ENCODE measurements at regions not wholly inside any gene's neighbourhood (a gene's known extent, or its start where the extent isn't known, plus 50 kb on each side); places are given as distances from the start of the nearest gene placed in this dataset.

DNA sequence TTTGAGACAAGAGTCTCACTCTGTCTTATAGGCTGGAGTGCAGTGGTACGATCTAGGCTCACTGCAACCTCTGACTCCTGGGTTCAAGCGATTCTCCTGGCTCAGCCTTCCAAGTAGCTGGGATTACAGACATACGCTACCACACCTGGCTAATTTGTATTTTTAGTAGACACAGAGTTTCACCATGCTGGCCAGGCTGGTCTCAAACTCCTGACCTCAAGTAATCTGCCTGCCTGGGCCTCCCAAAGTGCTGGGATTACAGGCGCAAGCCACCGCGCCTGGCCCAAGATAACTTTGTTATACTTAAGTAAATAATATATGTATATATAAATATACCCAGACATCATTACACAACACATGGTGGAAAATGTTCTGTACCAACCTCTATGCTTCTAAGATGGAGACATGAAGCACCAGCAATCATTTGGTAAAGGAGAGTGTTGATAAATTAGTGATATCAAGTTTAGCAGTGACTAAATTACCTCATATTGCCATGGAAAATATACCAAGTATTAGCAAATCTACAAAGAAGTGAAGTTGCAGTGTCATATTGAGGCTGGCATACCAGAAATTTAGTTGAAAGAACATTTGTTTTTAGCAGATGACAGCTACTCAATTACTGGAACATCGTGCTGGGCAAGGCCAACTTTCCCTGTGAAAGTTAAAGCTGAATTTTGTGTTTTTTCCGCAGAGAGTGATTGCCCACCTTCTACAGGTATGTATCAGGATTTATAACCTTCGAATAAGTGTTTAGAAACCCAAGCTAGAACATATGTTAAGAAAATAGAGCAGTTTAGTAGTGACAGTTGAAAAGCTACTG, 177.7 kb downstream of the MYCN start:
- TF ChIP-seq, protein P1, sequence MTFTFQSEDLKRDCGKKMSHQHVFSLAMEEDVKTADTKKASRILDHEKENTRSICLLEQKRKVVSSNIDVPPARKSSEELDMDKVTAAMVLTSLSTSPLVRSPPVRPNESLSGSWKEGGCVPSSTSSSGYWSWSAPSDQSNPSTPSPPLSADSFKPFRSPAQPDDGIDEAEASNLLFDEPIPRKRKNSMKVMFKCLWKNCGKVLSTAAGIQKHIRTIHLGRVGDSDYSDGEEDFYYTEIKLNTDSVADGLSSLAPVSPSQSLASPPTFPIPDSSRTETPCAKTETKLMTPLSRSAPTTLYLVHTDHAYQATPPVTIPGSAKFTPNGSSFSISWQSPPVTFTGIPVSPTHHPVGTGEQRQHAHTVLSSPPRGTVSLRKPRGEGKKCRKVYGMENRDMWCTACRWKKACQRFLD (tag by site-specific recombination; IDR thresholded peaks at IDR 0.05): no peak
- TF ChIP-seq ZNF670 (tag by site-specific recombination; IDR thresholded peaks at IDR 0.05; ENCODE audit: low read depth) (no peak), ZNF341 (tag by site-specific recombination; IDR thresholded peaks at IDR 0.05; ENCODE audit: low read depth) (no peak), REPIN1 (tag by site-specific recombination; IDR thresholded peaks at IDR 0.05; ENCODE audit: low read depth) (no peak), ZNF24 (tag by site-specific recombination; IDR thresholded peaks at IDR 0.05) (no peak), ZNF174 (tag by site-specific recombination; IDR thresholded peaks at IDR 0.05) (no peak)
- TF ChIP-seq, protein P2, sequence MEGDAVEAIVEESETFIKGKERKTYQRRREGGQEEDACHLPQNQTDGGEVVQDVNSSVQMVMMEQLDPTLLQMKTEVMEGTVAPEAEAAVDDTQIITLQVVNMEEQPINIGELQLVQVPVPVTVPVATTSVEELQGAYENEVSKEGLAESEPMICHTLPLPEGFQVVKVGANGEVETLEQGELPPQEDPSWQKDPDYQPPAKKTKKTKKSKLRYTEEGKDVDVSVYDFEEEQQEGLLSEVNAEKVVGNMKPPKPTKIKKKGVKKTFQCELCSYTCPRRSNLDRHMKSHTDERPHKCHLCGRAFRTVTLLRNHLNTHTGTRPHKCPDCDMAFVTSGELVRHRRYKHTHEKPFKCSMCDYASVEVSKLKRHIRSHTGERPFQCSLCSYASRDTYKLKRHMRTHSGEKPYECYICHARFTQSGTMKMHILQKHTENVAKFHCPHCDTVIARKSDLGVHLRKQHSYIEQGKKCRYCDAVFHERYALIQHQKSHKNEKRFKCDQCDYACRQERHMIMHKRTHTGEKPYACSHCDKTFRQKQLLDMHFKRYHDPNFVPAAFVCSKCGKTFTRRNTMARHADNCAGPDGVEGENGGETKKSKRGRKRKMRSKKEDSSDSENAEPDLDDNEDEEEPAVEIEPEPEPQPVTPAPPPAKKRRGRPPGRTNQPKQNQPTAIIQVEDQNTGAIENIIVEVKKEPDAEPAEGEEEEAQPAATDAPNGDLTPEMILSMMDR (tag by site-specific recombination; IDR thresholded peaks at IDR 0.05): no peak
- TF ChIP-seq, protein P3, sequence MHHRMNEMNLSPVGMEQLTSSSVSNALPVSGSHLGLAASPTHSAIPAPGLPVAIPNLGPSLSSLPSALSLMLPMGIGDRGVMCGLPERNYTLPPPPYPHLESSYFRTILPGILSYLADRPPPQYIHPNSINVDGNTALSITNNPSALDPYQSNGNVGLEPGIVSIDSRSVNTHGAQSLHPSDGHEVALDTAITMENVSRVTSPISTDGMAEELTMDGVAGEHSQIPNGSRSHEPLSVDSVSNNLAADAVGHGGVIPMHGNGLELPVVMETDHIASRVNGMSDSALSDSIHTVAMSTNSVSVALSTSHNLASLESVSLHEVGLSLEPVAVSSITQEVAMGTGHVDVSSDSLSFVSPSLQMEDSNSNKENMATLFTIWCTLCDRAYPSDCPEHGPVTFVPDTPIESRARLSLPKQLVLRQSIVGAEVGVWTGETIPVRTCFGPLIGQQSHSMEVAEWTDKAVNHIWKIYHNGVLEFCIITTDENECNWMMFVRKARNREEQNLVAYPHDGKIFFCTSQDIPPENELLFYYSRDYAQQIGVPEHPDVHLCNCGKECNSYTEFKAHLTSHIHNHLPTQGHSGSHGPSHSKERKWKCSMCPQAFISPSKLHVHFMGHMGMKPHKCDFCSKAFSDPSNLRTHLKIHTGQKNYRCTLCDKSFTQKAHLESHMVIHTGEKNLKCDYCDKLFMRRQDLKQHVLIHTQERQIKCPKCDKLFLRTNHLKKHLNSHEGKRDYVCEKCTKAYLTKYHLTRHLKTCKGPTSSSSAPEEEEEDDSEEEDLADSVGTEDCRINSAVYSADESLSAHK (tag by site-specific recombination; IDR thresholded peaks at IDR 0.05): no peak
